H1 (cell line): ENCODE measurements at regions not wholly inside any gene's neighbourhood (a gene's known extent, or its start where the extent isn't known, plus 50 kb on each side); places are given as distances from the start of the nearest gene placed in this dataset.

Experiments used
- CTCF ChIA-PET: fragments of 300-600 bp; sonication (Branson Sonifier 250); formaldehyde crosslinking; loops from one replicate; lab custom pipeline; 2021; ENCODE audit not compliant: partially characterized antibody; lab: Charles Lee
- POLR2A ChIA-PET: fragments of 300-600 bp; sonication (Branson Sonifier 250); formaldehyde crosslinking; loops from one replicate; lab custom pipeline; 2021; ENCODE audit warnings: inconsistent platforms; ENCODE audit not compliant: partially characterized antibody; lab: Charles Lee
- DNase-seq, 2 experiments: peaks; one replicate each; pipeline versions ENCODE4 v3.0.0 to v3.0.0-alpha.2; 2010 to 2022; ENCODE audit warnings: low spot score in 2 of 2, low read depth in 1 of 2, mixed read lengths in 1 of 2
- FAIRE-seq: peaks from 2 replicates; lab custom pipeline; 2011; peaks lifted over from hg19 to GRCh38; lab: Jason Lieb, UNC
- H2AFZ ChIP-seq: 2 replicates; pipeline ENCODE4 v1.8.1; 2012; ENCODE audit warnings: low read length, inconsistent platforms
- H2AK5ac ChIP-seq: 2 replicates; pipeline ENCODE4 v1.6.1; 2013; ENCODE audit warnings: low read depth, low read length
- H2BK120ac ChIP-seq: replicated peaks from 2 replicates; pipeline ENCODE3; 2013; ENCODE audit warnings: low read depth, low read length, inconsistent platforms
- H2BK12ac ChIP-seq: 2 replicates; pipeline ENCODE4 v1.6.1; 2013; ENCODE audit warnings: low read depth, low read length
- H2BK15ac ChIP-seq: 2 replicates; pipeline ENCODE4 v1.6.1; 2013; ENCODE audit warnings: low read length
- H2BK20ac ChIP-seq: 2 replicates; pipeline ENCODE4 v1.6.1; 2013; ENCODE audit warnings: low read length
- H2BK5ac ChIP-seq: 2 replicates; pipeline ENCODE4 v1.6.1; 2013; ENCODE audit warnings: low read depth, low read length
- H3K14ac ChIP-seq: 2 replicates; pipeline ENCODE4 v1.6.1; 2013; ENCODE audit warnings: inconsistent platforms; ENCODE audit not compliant: insufficient read length
- H3K18ac ChIP-seq: 2 replicates; pipeline ENCODE4 v1.6.1; 2013; ENCODE audit warnings: low read length; ENCODE audit errors: extremely low read depth
- H3K23ac ChIP-seq: 2 replicates; pipeline ENCODE4 v1.6.1; 2013; ENCODE audit warnings: inconsistent platforms; ENCODE audit not compliant: insufficient read length
- H3K23me2 ChIP-seq: 2 replicates; pipeline ENCODE4 v1.6.1; 2013; ENCODE audit warnings: low read depth, low read length
- H3K27ac ChIP-seq: 2 replicates; pipeline ENCODE4 v1.6.1; 2011; ENCODE audit warnings: low read depth, low read length, inconsistent platforms
- H3K27me3 ChIP-seq, 4 experiments: replicated peaks in 1 of 4; 1 replicate in 1 of 4; 2 replicates in 3 of 4; pipeline versions ENCODE4 v1.6.1 to v1.8.1; 2011 to 2013; ENCODE audit warnings: low read length in 3 of 4, mild to moderate bottlenecking in 3 of 4, inconsistent platforms in 2 of 4, mixed read lengths in 2 of 4, moderate library complexity in 1 of 4; ENCODE audit not compliant: control insufficient read depth in 3 of 4, insufficient read depth in 3 of 4; ENCODE audit errors: extremely low read depth in 1 of 4
- H3K36me3 ChIP-seq, 4 experiments: 2 replicates each; pipeline versions ENCODE4 v1.6.1 to v1.8.1; 2011 to 2013; ENCODE audit warnings: mild to moderate bottlenecking in 4 of 4, low read length in 3 of 4, moderate library complexity in 2 of 4, control low read depth in 1 of 4, inconsistent platforms in 1 of 4; ENCODE audit not compliant: insufficient read depth in 4 of 4, control insufficient read depth in 2 of 4
- H3K4ac ChIP-seq: replicated peaks from 2 replicates; pipeline ENCODE3; 2013; ENCODE audit warnings: low read length, low read depth, mixed read lengths, inconsistent platforms; ENCODE audit not compliant: insufficient read length
- H3K4me1 ChIP-seq, 4 experiments: replicated peaks in 1 of 4; 1 replicate in 1 of 4; 2 replicates in 3 of 4; pipeline versions ENCODE4 v1.6.1 to v1.8.1; 2011 to 2013; ENCODE audit warnings: low read length in 3 of 4, inconsistent platforms in 2 of 4, mixed read lengths in 1 of 4; ENCODE audit not compliant: insufficient read depth in 4 of 4, control insufficient read depth in 3 of 4
- H3K4me2 ChIP-seq, 2 experiments: 2 replicates each; pipeline versions ENCODE4 v1.6.1 to v1.8.1; 2011 to 2013; ENCODE audit warnings: low read depth in 2 of 2, low read length in 2 of 2, control low read depth in 1 of 2, inconsistent platforms in 1 of 2, mild to moderate bottlenecking in 1 of 2; ENCODE audit not compliant: insufficient read depth in 1 of 2
- H3K4me3 ChIP-seq, 4 experiments: fragments of 200-600, 300-600 bp in 1 of 4; sonication (generic), shearing (Covaris generic), sonication (Bioruptor Twin) in 1 of 4; 2 replicates each; pipeline versions ENCODE4 v1.5.1 to v1.8.1; 2011 to 2016; ENCODE audit warnings: low read length in 4 of 4, low read depth in 3 of 4, control low read depth in 2 of 4, inconsistent platforms in 2 of 4, mild to moderate bottlenecking in 2 of 4, mixed read lengths in 1 of 4, moderate library complexity in 1 of 4; ENCODE audit not compliant: insufficient read depth in 2 of 4; ENCODE audit errors: extremely low read depth in 1 of 4
- H3K56ac ChIP-seq: replicated peaks from 2 replicates; pipeline ENCODE3; 2013; ENCODE audit warnings: low read depth, mild to moderate bottlenecking, mixed read lengths, low read length, inconsistent platforms; ENCODE audit not compliant: insufficient read length
- H3K79me1 ChIP-seq: 2 replicates; pipeline ENCODE4 v1.6.1; 2013; ENCODE audit warnings: low read depth, low read length, control low read depth
- H3K79me2 ChIP-seq, 2 experiments: 2 replicates each; pipeline versions ENCODE4 v1.6.1 to v1.8.1; 2012 to 2013; ENCODE audit warnings: low read length in 2 of 2, mild to moderate bottlenecking in 2 of 2, inconsistent platforms in 1 of 2; ENCODE audit not compliant: insufficient read depth in 2 of 2, control insufficient read depth in 1 of 2
- H3K9ac ChIP-seq, 4 experiments: replicated peaks in 1 of 4; 1 replicate in 1 of 4; 2 replicates in 3 of 4; pipeline versions ENCODE4 v1.6.1 to v1.8.1; 2011 to 2013; ENCODE audit warnings: low read depth in 3 of 4, low read length in 3 of 4, control low read depth in 2 of 4, mild to moderate bottlenecking in 2 of 4, moderate library complexity in 2 of 4, inconsistent platforms in 1 of 4; ENCODE audit errors: extremely low read depth in 1 of 4
- H3K9me3 ChIP-seq, 2 experiments: 2 replicates each; pipeline versions ENCODE4 v1.6.1 to v1.8.1; 2012 to 2013; ENCODE audit warnings: mild to moderate bottlenecking in 2 of 2, moderate library complexity in 2 of 2, control low read depth in 1 of 2, inconsistent platforms in 1 of 2, low read depth in 1 of 2, low read length in 1 of 2, mixed read lengths in 1 of 2; ENCODE audit not compliant: insufficient read depth in 2 of 2
- H4K20me1 ChIP-seq, 2 experiments: replicated peaks in 1 of 2; 2 replicates each; pipeline versions ENCODE3 to v1.8.1; 2011 to 2013; ENCODE audit warnings: inconsistent platforms in 2 of 2, low read length in 2 of 2, mild to moderate bottlenecking in 1 of 2; ENCODE audit not compliant: insufficient read depth in 2 of 2, control insufficient read depth in 1 of 2
- H4K5ac ChIP-seq: 2 replicates; pipeline ENCODE4 v1.6.1; 2013; ENCODE audit warnings: low read length, low read depth, mixed read lengths, inconsistent platforms; ENCODE audit not compliant: insufficient read length
- H4K8ac ChIP-seq: 2 replicates; pipeline ENCODE4 v1.8.0; 2013; ENCODE audit warnings: mild to moderate bottlenecking, moderate library complexity, low read length, inconsistent platforms; ENCODE audit not compliant: insufficient read depth; ENCODE audit errors: extremely low read depth
- H4K91ac ChIP-seq: replicated peaks from 2 replicates; pipeline ENCODE3; 2013; ENCODE audit warnings: low read length, mixed read lengths, inconsistent platforms; ENCODE audit not compliant: insufficient read length
- GABPA ChIP-seq: IDR thresholded peaks from 2 replicates; pipeline ENCODE4 v1.6.1; 2011; ENCODE audit warnings: mild to moderate bottlenecking, low read length, moderate library complexity, borderline replicate concordance; ENCODE audit not compliant: insufficient read depth
- PHF8 ChIP-seq: fragments of 200-600 bp; sonication (generic); conservative IDR thresholded peaks from 2 replicates; pipeline ENCODE4 v1.7.1; 2012; ENCODE audit warnings: low read depth, mild to moderate bottlenecking, inconsistent platforms, low read length, moderate library complexity
- RAD21 ChIP-seq, 2 experiments: IDR thresholded peaks in 1 of 2; conservative IDR thresholded peaks in 1 of 2; 2 replicates each; pipeline ENCODE4 v1.6.1; 2011; ENCODE audit warnings: low read depth in 2 of 2, low read length in 2 of 2, improper control_type of control experiment in 1 of 2, inconsistent platforms in 1 of 2, mild to moderate bottlenecking in 1 of 2, moderate library complexity in 1 of 2
- RFX5 ChIP-seq: IDR thresholded peaks from 2 replicates; pipeline ENCODE4 v1.6.1; 2011; ENCODE audit warnings: low read depth, low read length, improper control_type of control experiment, borderline replicate concordance
- RXRA ChIP-seq: IDR thresholded peaks from 2 replicates; pipeline ENCODE4 v1.6.1; 2011; ENCODE audit warnings: low read depth, mild to moderate bottlenecking, low read length, moderate library complexity; ENCODE audit not compliant: insufficient read depth
- SAP30 ChIP-seq: fragments of 300-600 bp; sonication (generic); IDR thresholded peaks from 2 replicates; pipeline ENCODE4 v1.7.1; 2012; ENCODE audit warnings: low read length, moderate library complexity, mild to moderate bottlenecking, inconsistent platforms; ENCODE audit not compliant: insufficient read depth, insufficient replicate concordance
- SP1 ChIP-seq: IDR thresholded peaks from 2 replicates; pipeline ENCODE4 v1.6.1; 2011; ENCODE audit warnings: low read depth, low read length
- TEAD4 ChIP-seq: IDR thresholded peaks from 2 replicates; pipeline ENCODE4 v1.6.1; 2012; ENCODE audit warnings: low read depth, low read length, inconsistent platforms, mixed read lengths
- YY1 ChIP-seq: IDR thresholded peaks from 2 replicates; pipeline ENCODE4 v1.6.1; 2011; ENCODE audit warnings: low read depth, mild to moderate bottlenecking, low read length
- WGBS, 2 experiments: shearing (Covaris generic) in 1 of 2; methylation state at CpG; one replicate each; pipeline versions ENCODE4 v1.1.6 to v1.1.7; 2013 to 2015; ENCODE audit warnings: low lambda C conversion rate in 2 of 2, mixed read lengths in 2 of 2, inconsistent platforms in 1 of 2, low coverage in 1 of 2, missing lambda C conversion rate in 1 of 2; ENCODE audit not compliant: insufficient replicate concordance in 2 of 2, insufficient coverage in 1 of 2, insufficient read length in 1 of 2; ENCODE audit errors: extremely low coverage in 1 of 2, missing lambda C conversion rate in 1 of 2; 5-methylcytosine and 5-hydroxymethylcytosine counted together

DNA sequence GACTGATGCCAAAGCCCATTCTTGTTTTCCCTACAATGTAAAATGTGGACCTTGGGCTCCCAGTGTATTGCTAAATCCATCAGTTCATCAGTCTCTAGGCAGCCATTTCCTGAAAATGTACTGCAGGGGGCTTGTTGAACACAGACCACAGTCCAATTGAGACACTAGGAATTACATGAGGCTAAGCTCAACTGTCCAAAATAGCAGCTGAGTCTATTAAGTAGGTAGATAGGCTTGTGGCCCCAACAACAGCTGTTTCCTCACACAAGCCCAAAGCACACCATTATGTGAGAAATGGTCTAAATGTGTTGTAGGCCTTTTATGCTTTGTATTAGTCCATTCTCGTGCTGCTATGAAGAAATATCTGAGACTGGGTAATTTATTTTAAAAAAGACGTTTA, 60.0 kb upstream of the PAK3 start:
- Histone ChIP-seq H2BK15ac (no peak overlapping the region), H3K23ac (no peak overlapping the region), H3K79me2 (no peaks in the 10 kb centered on the region), H2BK120ac (no peak overlapping the region), H3K27ac (no peak overlapping the region), H2BK12ac (no peak overlapping the region), H3K23me2 (no peaks in the 10 kb centered on the region), H4K5ac (no peak overlapping the region), H3K14ac (no peak overlapping the region), H3K79me1 (no peaks in the 10 kb centered on the region), H3K36me3 (no peaks in the 10 kb centered on the region), H3K4me1 (0 out of 7 replicates have a peak, but pooled peaks cover 0 to 3% (median 0%) of the 10 kb centered on the region in 4 experiments), H2BK5ac (no peak overlapping the region), H3K9ac (no peak overlapping the region), H3K4me3 (no peak overlapping the region), H4K8ac (no peak overlapping the region), H3K4me2 (no peak overlapping the region), H2BK20ac (no peak overlapping the region), H3K18ac (no peak overlapping the region), H2AK5ac (no peak overlapping the region), H3K27me3 (no peaks in the 10 kb centered on the region), H4K20me1 (no peaks in the 10 kb centered on the region), H3K56ac (no peak overlapping the region), H3K4ac (no peak overlapping the region), H3K9me3 (no peaks in the 10 kb centered on the region), H2AFZ (no peak overlapping the region), H4K91ac (no peak overlapping the region)
- ChIA-PET CTCF (no interaction called here), POLR2A (no interaction called here)
- FAIRE-seq (no peak), DNase-seq (no peak)
- TF ChIP-seq RXRA = no peak
- no peak for TF ChIP-seq RAD21 (IDR thresholded peaks at IDR 0.05 in 1 of 2, conservative IDR thresholded peaks at IDR 0.05 in 1 of 2; ENCODE audit: low read depth in 2 of 2, low read length in 2 of 2)
- no peak for TF ChIP-seq GABPA
- TF ChIP-seq TEAD4 = no peak
- no peak for TF ChIP-seq SAP30
- TF ChIP-seq PHF8 = no peak
- no peak for TF ChIP-seq YY1
- no peak for TF ChIP-seq SP1
- no peak for TF ChIP-seq RFX5
- WGBS, 2 experiments = 64% methylated on average over 2 of the region's 2 CpGs; no CpG with 5 or more reads in 1 of the 2 experiments
